B cell (primary cell): ENCODE measurements at regions not wholly inside any gene's neighbourhood (a gene's known extent, or its start where the extent isn't known, plus 50 kb on each side); places are given as distances from the start of the nearest gene placed in this dataset.

Source experiments
- ATAC-seq: fragments of 200-7000 bp; cut with Tn5 transposase; one replicate; pipeline ENCODE4 v1.10.0; 2021; ENCODE audit warnings: low read depth, mild to moderate bottlenecking, moderate number of reproducible peaks, moderate library complexity
- CTCF ChIA-PET: fragments of 350-600 bp; sonication (Branson Sonifier 250); formaldehyde crosslinking; loops from one replicate; lab custom pipeline; 2021; ENCODE audit warnings: antibody characterized with exemption, inconsistent platforms; lab: Charles Lee
- POLR2A ChIA-PET: fragments of 350-600 bp; sonication (Branson Sonifier 250); formaldehyde crosslinking; loops from one replicate; lab custom pipeline; 2021; ENCODE audit warnings: antibody characterized with exemption; lab: Charles Lee
- DNase-seq: peaks from one replicate; pipeline ENCODE4 v3.0.0; 2013
- H2AFZ ChIP-seq: 2 replicates; pipeline ENCODE4 v1.6.1; 2012; ENCODE audit warnings: mild to moderate bottlenecking, low read depth, low read length; ENCODE audit not compliant: insufficient read depth, poor library complexity, severe bottlenecking
- H3K27ac ChIP-seq, 2 donors: 1 replicate in 1 of 2; 2 replicates in 1 of 2; pipeline ENCODE4 v1.5.1; 2012 to 2013; ENCODE audit warnings: low read length in 2 of 2, mild to moderate bottlenecking in 2 of 2, moderate library complexity in 1 of 2
- H3K27me3 ChIP-seq, 4 experiments: fragments of 200-600 bp in 1 of 4; sonication (generic) in 1 of 4; replicated peaks in 1 of 4; 1 replicate in 2 of 4; 2 replicates in 2 of 4; pipeline versions ENCODE4 v1.6.1 to v1.7.0; 2013 to 2016; ENCODE audit warnings: low read length in 3 of 4, mild to moderate bottlenecking in 2 of 4, mixed read lengths in 1 of 4, moderate library complexity in 1 of 4; ENCODE audit not compliant: insufficient read depth in 4 of 4, control insufficient read depth in 3 of 4; ENCODE audit errors: control extremely low read depth in 1 of 4
- H3K36me3 ChIP-seq, 2 experiments: replicated peaks in 1 of 2; 1 replicate in 1 of 2; 2 replicates in 1 of 2; pipeline versions ENCODE4 v1.6.1 to v1.7.1; 2013; ENCODE audit warnings: low read length in 1 of 2; ENCODE audit not compliant: insufficient read depth in 2 of 2, control insufficient read depth in 1 of 2; ENCODE audit errors: control extremely low read depth in 1 of 2, extremely low read depth in 1 of 2
- H3K4me1 ChIP-seq, 2 donors: fragments of 200-600 bp in 1 of 2; sonication (generic) in 1 of 2; 1 replicate in 1 of 2; 2 replicates in 1 of 2; pipeline versions ENCODE4 v1.5.1 to v1.6.1; 2013 to 2017; ENCODE audit warnings: low read length in 2 of 2; ENCODE audit not compliant: control insufficient read depth in 2 of 2, insufficient read depth in 2 of 2
- H3K4me2 ChIP-seq: replicated peaks from 2 replicates; pipeline ENCODE3; 2012; ENCODE audit warnings: mild to moderate bottlenecking, low read depth, low read length; ENCODE audit not compliant: poor library complexity, severe bottlenecking
- H3K4me3 ChIP-seq, 5 experiments: fragments of 200-600 bp in 1 of 5; sonication (generic) in 1 of 5; 1 replicate in 3 of 5; 2 replicates in 2 of 5; pipeline versions ENCODE4 v1.5.1 to v1.7.0; 2011 to 2016; ENCODE audit warnings: low read length in 4 of 5, mild to moderate bottlenecking in 4 of 5, low read depth in 2 of 5, control low read depth in 1 of 5, moderate library complexity in 1 of 5; ENCODE audit not compliant: insufficient read depth in 1 of 5; ENCODE audit errors: control extremely low read depth in 1 of 5, extremely low read depth in 1 of 5
- H3K79me2 ChIP-seq: fragments of 200-600 bp; sonication (generic); one replicate; pipeline ENCODE4 v1.6.0; 2016; ENCODE audit warnings: low read length; ENCODE audit not compliant: control insufficient read depth, insufficient read depth
- H3K9ac ChIP-seq: fragments of 200-600 bp; sonication (generic); 2 replicates; pipeline ENCODE4 v1.6.1; 2017; ENCODE audit warnings: mild to moderate bottlenecking, low read length, moderate library complexity
- H3K9me3 ChIP-seq, 3 donors: one replicate each; pipeline versions ENCODE4 v1.6.1 to v1.7.1; 2013; ENCODE audit warnings: low read length in 2 of 3; ENCODE audit not compliant: control insufficient read depth in 2 of 3, insufficient read depth in 1 of 3; ENCODE audit errors: control extremely low read depth in 1 of 3
- H4K20me1 ChIP-seq: 2 replicates; pipeline ENCODE4 v1.6.0; 2012; ENCODE audit warnings: mild to moderate bottlenecking, low read length; ENCODE audit not compliant: insufficient read depth, control insufficient read depth, poor library complexity, severe bottlenecking
- H3K27ac Mint-ChIP-seq: one replicate; pipeline ENCODE4 v1.8.0; 2021; ENCODE audit warnings: mixed read lengths
- H3K27me3 Mint-ChIP-seq: one replicate; pipeline ENCODE4 v1.8.0; 2021; ENCODE audit warnings: mixed read lengths
- H3K4me1 Mint-ChIP-seq: one replicate; pipeline ENCODE4 v1.8.0; 2021; ENCODE audit warnings: mixed read lengths
- H3K4me3 Mint-ChIP-seq: one replicate; pipeline ENCODE4 v1.8.0; 2021; ENCODE audit warnings: mixed read lengths
- H3K9me3 Mint-ChIP-seq: one replicate; pipeline ENCODE4 v1.8.0; 2022; ENCODE audit warnings: mixed read lengths; ENCODE audit not compliant: insufficient read depth
- EZH2 ChIP-seq: IDR thresholded peaks from 2 replicates; pipeline ENCODE4 v1.6.1; 2012; ENCODE audit warnings: borderline replicate concordance, low read depth, mild to moderate bottlenecking, moderate library complexity, low read length; ENCODE audit not compliant: insufficient read depth, poor library complexity, severe bottlenecking
- WGBS: methylation state at CpG from one replicate; pipeline ENCODE4 v1.1.5; 2013; ENCODE audit warnings: missing lambda C conversion rate; ENCODE audit not compliant: insufficient coverage; 5-methylcytosine and 5-hydroxymethylcytosine counted together
- intact Hi-C: fragments of 100-400 bp; cut with micrococcal nuclease; formaldehyde crosslinking; loops from one replicate; pipeline ENCODE4 v1.10.0; 2022
- TF ChIP-seq, protein P1 (sequence below): fragments of 200-600 bp; IDR thresholded peaks from one replicate; pipeline ENCODE4 v1.8.0; 2022; ENCODE audit warnings: antibody characterized with exemption, mild to moderate bottlenecking

DNA sequence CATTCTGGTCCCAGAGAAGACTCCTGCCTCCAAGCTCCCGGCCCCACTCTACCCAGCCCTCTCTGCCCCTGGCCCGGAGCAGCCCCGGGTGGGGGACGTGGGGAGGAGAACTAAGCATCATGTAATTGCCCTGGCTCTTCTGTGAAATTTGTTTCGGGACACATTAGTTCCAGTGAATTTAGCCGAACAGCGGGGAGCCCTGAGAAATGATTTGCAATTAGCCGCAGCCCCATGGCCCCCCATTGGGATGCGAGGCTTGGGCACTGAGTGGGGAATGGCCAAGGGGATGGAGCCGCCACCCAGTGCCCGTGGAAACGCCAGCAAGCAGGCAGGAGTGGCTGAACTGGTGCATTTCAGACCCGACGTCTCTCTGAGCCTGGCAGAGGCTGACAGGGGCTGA is 173.9 kb upstream of the LHX5 start:
- no peak overlapping the region for H3K4me3 ChIP-seq
- Mint-ChIP-seq H3K27me3 (peaks cover 59% of the 10 kb centered on the region), H3K9me3 (no peaks in the 10 kb centered on the region), H3K4me1 (no peaks in the 10 kb centered on the region), H3K4me3 (no peak overlapping the region), H3K27ac (no peak overlapping the region)
- no peaks in the 10 kb centered on the region for H3K4me1 ChIP-seq
- ChIA-PET CTCF (no interaction called here), POLR2A (no interaction called here)
- no peaks in the 10 kb centered on the region for H3K79me2 ChIP-seq
- peaks cover 0 to 11% (median 0%) of the 10 kb centered on the region in 4 experiments for H3K27me3 ChIP-seq
- H2AFZ ChIP-seq: no peak overlapping the region
- H3K9me3 ChIP-seq: no peaks in the 10 kb centered on the region
- no peaks in the 10 kb centered on the region for H4K20me1 ChIP-seq
- no peak overlapping the region for H3K4me2 ChIP-seq
- H3K36me3 ChIP-seq: no peaks in the 10 kb centered on the region
- DNase-seq: no peak
- no peak for ATAC-seq
- H3K9ac ChIP-seq: no peak overlapping the region
- no peak overlapping the region for H3K27ac ChIP-seq
- TF ChIP-seq EZH2: no peak
- TF ChIP-seq, protein P1, sequence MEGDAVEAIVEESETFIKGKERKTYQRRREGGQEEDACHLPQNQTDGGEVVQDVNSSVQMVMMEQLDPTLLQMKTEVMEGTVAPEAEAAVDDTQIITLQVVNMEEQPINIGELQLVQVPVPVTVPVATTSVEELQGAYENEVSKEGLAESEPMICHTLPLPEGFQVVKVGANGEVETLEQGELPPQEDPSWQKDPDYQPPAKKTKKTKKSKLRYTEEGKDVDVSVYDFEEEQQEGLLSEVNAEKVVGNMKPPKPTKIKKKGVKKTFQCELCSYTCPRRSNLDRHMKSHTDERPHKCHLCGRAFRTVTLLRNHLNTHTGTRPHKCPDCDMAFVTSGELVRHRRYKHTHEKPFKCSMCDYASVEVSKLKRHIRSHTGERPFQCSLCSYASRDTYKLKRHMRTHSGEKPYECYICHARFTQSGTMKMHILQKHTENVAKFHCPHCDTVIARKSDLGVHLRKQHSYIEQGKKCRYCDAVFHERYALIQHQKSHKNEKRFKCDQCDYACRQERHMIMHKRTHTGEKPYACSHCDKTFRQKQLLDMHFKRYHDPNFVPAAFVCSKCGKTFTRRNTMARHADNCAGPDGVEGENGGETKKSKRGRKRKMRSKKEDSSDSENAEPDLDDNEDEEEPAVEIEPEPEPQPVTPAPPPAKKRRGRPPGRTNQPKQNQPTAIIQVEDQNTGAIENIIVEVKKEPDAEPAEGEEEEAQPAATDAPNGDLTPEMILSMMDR: no peak
- intact Hi-C loops: no loop called here
- WGBS: 49% methylated on average over 9 of the region's 14 CpGs

DNA sequence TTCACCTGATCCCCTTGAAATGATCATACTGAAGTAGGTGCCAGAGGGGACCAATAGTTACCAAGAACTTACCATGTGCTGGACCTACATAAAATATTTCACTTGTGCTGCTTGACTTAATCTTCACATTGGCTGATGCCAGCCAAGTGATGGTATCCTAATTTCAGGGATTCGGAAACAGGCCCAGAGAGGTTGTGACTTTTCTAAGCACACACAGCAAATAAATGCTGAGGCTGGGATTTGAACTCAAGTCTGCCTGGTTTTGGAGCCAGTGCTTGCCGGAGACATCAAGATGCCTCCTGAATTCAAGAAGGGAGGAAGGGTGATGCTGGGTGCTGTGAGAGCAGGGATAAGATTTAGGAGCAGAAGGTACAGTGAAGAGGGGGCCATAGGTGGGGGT is 173.5 kb upstream of the LHX5 start:
- ChIA-PET CTCF (no interaction called here), POLR2A (no interaction called here)
- H3K4me3 ChIP-seq: no peak overlapping the region
- no peak overlapping the region for H3K9ac ChIP-seq
- no peaks in the 10 kb centered on the region for H4K20me1 ChIP-seq
- no peak overlapping the region for H3K27ac ChIP-seq
- H3K9me3 ChIP-seq: no peaks in the 10 kb centered on the region
- no peaks in the 10 kb centered on the region for H3K36me3 ChIP-seq
- Mint-ChIP-seq H3K9me3 (no peaks in the 10 kb centered on the region), H3K27me3 (peaks cover 57% of the 10 kb centered on the region), H3K27ac (no peak overlapping the region), H3K4me1 (no peaks in the 10 kb centered on the region), H3K4me3 (no peak overlapping the region)
- ATAC-seq (no peak), DNase-seq (no peak)
- no peaks in the 10 kb centered on the region for H3K4me1 ChIP-seq
- no peak overlapping the region for H3K4me2 ChIP-seq
- no peaks in the 10 kb centered on the region for H3K79me2 ChIP-seq
- H2AFZ ChIP-seq: no peak overlapping the region
- intact Hi-C loops: no loop called here
- WGBS: no CpG with 5 or more reads among the region's 2 CpGs
- peaks cover 0 to 11% (median 0%) of the 10 kb centered on the region in 4 experiments for H3K27me3 ChIP-seq
- TF ChIP-seq EZH2: no peak
- TF ChIP-seq, protein P1: no peak
